IMR-90 (cell line): ENCODE measurements at regions not wholly inside any gene's neighbourhood (a gene's known extent, or its start where the extent isn't known, plus 50 kb on each side); places are given as distances from the start of the nearest gene placed in this dataset.

Experiments used
- ATAC-seq: fragments of 200-7000 bp; cut with Tn5 transposase; 2 replicates; pipeline ENCODE4 v1.9.1; 2020; ENCODE audit warnings: low read depth, mild to moderate bottlenecking, moderate library complexity
- BruUV-seq: library from RNA; stranded (reverse); fragments of 400-500 nt; replicated peaks from 2 replicates; lab custom pipeline; 2021; lab: Mats Ljungman, UMichigan
- CTCF ChIA-PET: fragments of 300-600 bp; formaldehyde crosslinking; extraction: SDS; loops from one replicate; lab custom pipeline; 2021; ENCODE audit warnings: antibody characterized with exemption; lab: Yijun Ruan, JAX
- POLR2A ChIA-PET: fragments of 300-600 bp; sonication (Branson Sonifier 250); formaldehyde crosslinking; loops from one replicate; lab custom pipeline; 2022; ENCODE audit warnings: antibody characterized with exemption; ENCODE audit not compliant: unreplicated experiment; lab: Charles Lee
- DNase-seq: peaks from one replicate; pipeline ENCODE4 v3.0.0; 2013
- H2AFZ ChIP-seq: replicated peaks from 2 replicates; pipeline ENCODE3; 2013; ENCODE audit warnings: low read length, mild to moderate bottlenecking; ENCODE audit not compliant: poor library complexity
- H2AK5ac ChIP-seq: 2 replicates; pipeline ENCODE4 v1.6.1; 2013; ENCODE audit warnings: low read depth, low read length, inconsistent platforms
- H2AK9ac ChIP-seq: replicated peaks from 2 replicates; pipeline ENCODE3; 2013; ENCODE audit warnings: mild to moderate bottlenecking, low read depth, low read length, moderate library complexity; ENCODE audit not compliant: poor library complexity
- H2BK120ac ChIP-seq: 2 replicates; pipeline ENCODE4 v1.6.1; 2013; ENCODE audit warnings: low read depth, low read length, inconsistent platforms
- H2BK15ac ChIP-seq: 3 replicates; pipeline ENCODE4 v1.6.1; 2013; ENCODE audit warnings: low read depth, low read length, inconsistent platforms
- H2BK20ac ChIP-seq: 2 replicates; pipeline ENCODE4 v1.6.1; 2013; ENCODE audit warnings: low read depth, mild to moderate bottlenecking, inconsistent platforms, low read length, moderate library complexity
- H2BK5ac ChIP-seq: 2 replicates; pipeline ENCODE4 v1.6.1; 2013; ENCODE audit warnings: mild to moderate bottlenecking, low read depth, low read length, inconsistent platforms; ENCODE audit not compliant: poor library complexity, severe bottlenecking
- H3K14ac ChIP-seq: replicated peaks from 2 replicates; pipeline ENCODE4 v1.6.1; 2013; ENCODE audit warnings: low read depth, low read length, inconsistent platforms
- H3K18ac ChIP-seq: 2 replicates; pipeline ENCODE4 v1.6.1; 2013; ENCODE audit warnings: low read depth, low read length, control low read depth
- H3K23ac ChIP-seq: 2 replicates; pipeline ENCODE4 v1.6.1; 2013; ENCODE audit warnings: low read depth, low read length, inconsistent platforms
- H3K27ac ChIP-seq: 2 replicates; pipeline ENCODE4 v1.5.1; 2013; ENCODE audit warnings: mild to moderate bottlenecking, control low read depth, low read length; ENCODE audit not compliant: insufficient read depth
- H3K27me3 ChIP-seq: 2 replicates; pipeline ENCODE4 v1.6.1; 2013; ENCODE audit warnings: low read length; ENCODE audit not compliant: control insufficient read depth, insufficient read depth
- H3K36me3 ChIP-seq: 2 replicates; pipeline ENCODE4 v1.6.1; 2013; ENCODE audit warnings: low read length, mixed read lengths; ENCODE audit not compliant: control insufficient read depth, insufficient read depth
- H3K4ac ChIP-seq: 2 replicates; pipeline ENCODE4 v1.6.1; 2013; ENCODE audit warnings: low read depth, low read length, inconsistent platforms
- H3K4me1 ChIP-seq: 2 replicates; pipeline ENCODE4 v1.6.1; 2013; ENCODE audit warnings: low read length, mixed read lengths; ENCODE audit not compliant: control insufficient read depth, insufficient read depth
- H3K4me2 ChIP-seq: 2 replicates; pipeline ENCODE4 v1.6.1; 2013; ENCODE audit warnings: low read depth, mild to moderate bottlenecking, control low read depth, low read length, moderate library complexity
- H3K4me3 ChIP-seq: 2 replicates; pipeline ENCODE4 v1.5.1; 2013; ENCODE audit warnings: low read depth, mild to moderate bottlenecking, control low read depth, low read length, moderate library complexity; ENCODE audit not compliant: insufficient read depth
- H3K56ac ChIP-seq: 2 replicates; pipeline ENCODE4 v1.6.1; 2013; ENCODE audit warnings: low read length, inconsistent platforms; ENCODE audit not compliant: insufficient read depth; ENCODE audit errors: extremely low read depth
- H3K79me1 ChIP-seq, 2 experiments: 2 replicates each; pipeline ENCODE4 v1.6.1; 2013; ENCODE audit warnings: low read length in 2 of 2, inconsistent platforms in 1 of 2, low read depth in 1 of 2
- H3K9ac ChIP-seq: 2 replicates; pipeline ENCODE4 v1.6.1; 2013; ENCODE audit warnings: low read depth, low read length, control low read depth
- H3K9me1 ChIP-seq: 2 replicates; pipeline ENCODE4 v1.6.1; 2013; ENCODE audit warnings: low read length, inconsistent platforms; ENCODE audit not compliant: insufficient read depth
- H3K9me3 ChIP-seq: 2 replicates; pipeline ENCODE4 v1.6.1; 2013; ENCODE audit warnings: low read length; ENCODE audit not compliant: control insufficient read depth, insufficient read depth
- H4K20me1 ChIP-seq: 2 replicates; pipeline ENCODE4 v1.6.1; 2013; ENCODE audit warnings: low read length, inconsistent platforms; ENCODE audit not compliant: insufficient read depth
- H4K5ac ChIP-seq: 2 replicates; pipeline ENCODE4 v1.6.1; 2013; ENCODE audit warnings: mild to moderate bottlenecking, low read depth, low read length, control low read depth
- H4K8ac ChIP-seq, 2 experiments: 2 replicates each; pipeline ENCODE4 v1.6.1; 2013; ENCODE audit warnings: low read depth in 2 of 2, low read length in 2 of 2, control low read depth in 1 of 2, inconsistent platforms in 1 of 2
- H4K91ac ChIP-seq: 2 replicates; pipeline ENCODE4 v1.6.1; 2013; ENCODE audit warnings: low read depth, low read length, inconsistent platforms; ENCODE audit not compliant: insufficient read depth
- BHLHE40 ChIP-seq: fragments of 150-350 bp; IDR thresholded peaks from 2 replicates; pipeline ENCODE4 v1.6.1; 2016; ENCODE audit warnings: mild to moderate bottlenecking, low read depth, low read length
- CEBPB ChIP-seq: IDR thresholded peaks from 2 replicates; pipeline ENCODE4 v1.6.1; 2012; ENCODE audit warnings: low read depth, low read length, improper control_type of control experiment
- CHD1 ChIP-seq: IDR thresholded peaks from 2 replicates; pipeline ENCODE4 v1.6.1; 2012; ENCODE audit warnings: low read depth, low read length, improper control_type of control experiment
- FOS ChIP-seq: fragments of 150-350 bp; IDR thresholded peaks from 2 replicates; pipeline ENCODE4 v1.6.1; 2016; ENCODE audit warnings: low read depth, low read length
- MXI1 ChIP-seq: IDR thresholded peaks from 2 replicates; pipeline ENCODE4 v1.6.1; 2012; ENCODE audit warnings: low read depth, mild to moderate bottlenecking, low read length, moderate library complexity, borderline replicate concordance
- RAD21 ChIP-seq: IDR thresholded peaks from 2 replicates; pipeline ENCODE4 v1.6.1; 2012; ENCODE audit warnings: low read length, improper control_type of control experiment
- RCOR1 ChIP-seq: IDR thresholded peaks from 2 replicates; pipeline ENCODE4 v1.6.1; 2012; ENCODE audit warnings: mild to moderate bottlenecking, low read length, improper control_type of control experiment; ENCODE audit not compliant: insufficient replicate concordance
- RFX5 ChIP-seq: IDR thresholded peaks from 2 replicates; pipeline ENCODE4 v1.8.0; 2012; ENCODE audit warnings: low read depth, mild to moderate bottlenecking, low read length, moderate library complexity
- SMC3 ChIP-seq: fragments of 150-350 bp; IDR thresholded peaks from 2 replicates; pipeline ENCODE4 v1.6.1; 2016; ENCODE audit warnings: low read depth, mild to moderate bottlenecking, antibody characterized with exemption, low read length, moderate library complexity
- WGBS, 2 experiments: methylation state at CpG; one replicate each; pipeline versions ENCODE4 v1.1.5 to v1.1.7; 2013; ENCODE audit warnings: missing lambda C conversion rate in 2 of 2; ENCODE audit not compliant: insufficient read length in 1 of 2; ENCODE audit errors: extremely low coverage in 2 of 2; 5-methylcytosine and 5-hydroxymethylcytosine counted together
- dilution Hi-C: fragments of 300-500 bp; cut with HindIII; formaldehyde crosslinking; loops from one replicate; pipeline ENCODE4 v1.14.3; 2018; ENCODE audit warnings: low sequenced_read_pairs; ENCODE audit not compliant: unreplicated experiment
- in situ Hi-C: fragments of 300-500 bp; cut with MboI; formaldehyde crosslinking; loops from 3 replicates; pipeline ENCODE4 v1.14.3; 2019; ENCODE audit warnings: low sequenced_read_pairs, inconsistent platforms, mixed read lengths
- intact Hi-C: fragments of 100-400 bp; cut with micrococcal nuclease; formaldehyde crosslinking; loops from 2 replicates; pipeline ENCODE4 v1.10.0; 2022

DNA sequence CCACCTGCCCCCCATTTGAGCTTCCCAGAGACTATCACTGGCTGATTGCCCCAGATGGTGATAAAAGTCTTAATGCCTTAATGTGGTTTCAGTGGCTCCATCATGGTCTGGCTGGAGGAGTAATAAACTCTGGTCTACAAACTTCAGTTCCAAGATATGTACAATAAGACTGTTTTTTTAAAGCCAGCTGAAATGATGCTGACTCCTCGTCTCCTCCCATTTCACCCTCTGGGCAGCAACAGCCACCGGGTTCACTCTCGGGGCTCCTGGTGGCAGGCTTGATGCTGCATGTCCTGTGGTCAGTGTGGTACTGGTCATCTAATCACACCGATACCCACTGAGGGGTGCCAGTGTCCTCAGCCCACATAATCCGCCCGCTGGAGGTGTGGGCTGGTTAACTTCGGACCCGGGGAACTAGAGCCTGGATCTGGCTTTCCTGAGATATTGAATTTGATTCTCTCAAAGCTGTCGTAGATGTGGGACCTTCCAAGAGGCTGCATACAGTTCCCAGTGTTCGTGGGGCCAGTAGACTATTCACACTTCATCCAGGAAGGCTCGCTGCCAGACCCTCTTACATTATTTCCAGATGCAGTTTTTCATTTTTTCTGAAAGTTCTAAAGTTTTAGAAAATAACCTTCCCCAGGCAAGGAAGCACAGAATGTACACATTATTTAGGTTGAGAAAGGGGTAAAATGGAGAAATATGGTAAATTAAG is 95.3 kb downstream of the GALR1 start:
- no peak overlapping the region for H2BK15ac ChIP-seq
- no peak overlapping the region for H4K5ac ChIP-seq
- H4K20me1 ChIP-seq: no peaks in the 10 kb centered on the region
- ChIA-PET POLR2A (no interaction called here), CTCF (no interaction called here)
- H3K9me1 ChIP-seq: no peaks in the 10 kb centered on the region
- H3K9ac ChIP-seq: no peak overlapping the region
- H3K14ac ChIP-seq: no peak overlapping the region
- no peak overlapping the region for H3K4ac ChIP-seq
- H3K36me3 ChIP-seq: no peaks in the 10 kb centered on the region
- intact Hi-C loops: no loop called here
- no CpG with 5 or more reads among the region's 11 CpGs for WGBS, 2 experiments
- peaks cover 32% of the 10 kb centered on the region for H3K9me3 ChIP-seq
- DNase-seq (no peak), ATAC-seq (no peak)
- H2BK20ac ChIP-seq: no peak overlapping the region
- H2AK5ac ChIP-seq: no peak overlapping the region
- no peak overlapping the region for H3K23ac ChIP-seq
- H2AK9ac ChIP-seq: no peak overlapping the region
- H2BK120ac ChIP-seq: no peak overlapping the region
- TF ChIP-seq CEBPB (no peak), BHLHE40 (no peak), FOS (no peak), CHD1 (no peak), MXI1 (no peak), RCOR1 (no peak), RFX5 (no peak), SMC3 (no peak), RAD21 (no peak)
- H3K27ac ChIP-seq: no peak overlapping the region
- H2AFZ ChIP-seq: no peak overlapping the region
- BruUV-seq: no TSS peak
- no peaks in the 10 kb centered on the region for H3K27me3 ChIP-seq
- no peak overlapping the region for H3K56ac ChIP-seq
- no peak overlapping the region for H3K18ac ChIP-seq
- H3K4me1 ChIP-seq: no peaks in the 10 kb centered on the region
- no peak overlapping the region for H4K8ac ChIP-seq
- H3K4me2 ChIP-seq: no peak overlapping the region
- H2BK5ac ChIP-seq: no peak overlapping the region
- H4K91ac ChIP-seq: no peak overlapping the region
- dilution Hi-C loops: no loop called here
- no peaks in the 10 kb centered on the region for H3K79me1 ChIP-seq
- H3K4me3 ChIP-seq: no peak overlapping the region
- in situ Hi-C loops: no loop called here
